Activated B cell treated with CpG ODN at 0.5 μM for 24 hours (primary cell): ENCODE measurements at regions not wholly inside any gene's neighbourhood (a gene's known extent, or its start where the extent isn't known, plus 50 kb on each side); places are given as distances from the start of the nearest gene placed in this dataset.

Source experiments
- ATAC-seq: fragments of 200-7000 bp; cut with Tn5 transposase; one replicate; pipeline ENCODE4 v1.10.0; 2021; ENCODE audit warnings: low read depth, mild to moderate bottlenecking, moderate library complexity
- CTCF ChIA-PET: fragments of 350-600 bp; sonication (Branson Sonifier 250); formaldehyde crosslinking; loops from one replicate; lab custom pipeline; 2021; ENCODE audit warnings: antibody characterized with exemption; lab: Charles Lee
- POLR2A ChIA-PET: fragments of 350-600 bp; sonication (Branson Sonifier 250); formaldehyde crosslinking; loops from one replicate; lab custom pipeline; 2021; ENCODE audit warnings: antibody characterized with exemption; lab: Charles Lee
- DNase-seq: peaks from one replicate; pipeline ENCODE4 v3.0.0; 2022
- H3K27ac Mint-ChIP-seq: one replicate; pipeline ENCODE4 v1.8.0; 2020; ENCODE audit warnings: mixed read lengths
- H3K27me3 Mint-ChIP-seq: one replicate; pipeline ENCODE4 v1.8.0; 2021; ENCODE audit warnings: mixed read lengths
- H3K36me3 Mint-ChIP-seq: one replicate; pipeline ENCODE4 v1.8.0; 2021; ENCODE audit warnings: low read depth, mixed read lengths
- H3K4me1 Mint-ChIP-seq: one replicate; pipeline ENCODE4 v1.8.0; 2021; ENCODE audit warnings: mixed read lengths
- H3K4me3 Mint-ChIP-seq: one replicate; pipeline ENCODE4 v1.8.0; 2020; ENCODE audit warnings: mild to moderate bottlenecking, mixed read lengths
- H3K9me3 Mint-ChIP-seq: one replicate; pipeline ENCODE4 v1.8.0; 2020; ENCODE audit warnings: mixed read lengths
- intact Hi-C: fragments of 100-400 bp; cut with micrococcal nuclease; formaldehyde crosslinking; loops from one replicate; pipeline ENCODE4 v1.15.1; 2024
- TF ChIP-seq, protein P1 (sequence below): fragments of 200-600 bp; IDR thresholded peaks from one replicate; pipeline ENCODE4 v1.8.0; 2022; ENCODE audit warnings: antibody characterized with exemption, mild to moderate bottlenecking

DNA sequence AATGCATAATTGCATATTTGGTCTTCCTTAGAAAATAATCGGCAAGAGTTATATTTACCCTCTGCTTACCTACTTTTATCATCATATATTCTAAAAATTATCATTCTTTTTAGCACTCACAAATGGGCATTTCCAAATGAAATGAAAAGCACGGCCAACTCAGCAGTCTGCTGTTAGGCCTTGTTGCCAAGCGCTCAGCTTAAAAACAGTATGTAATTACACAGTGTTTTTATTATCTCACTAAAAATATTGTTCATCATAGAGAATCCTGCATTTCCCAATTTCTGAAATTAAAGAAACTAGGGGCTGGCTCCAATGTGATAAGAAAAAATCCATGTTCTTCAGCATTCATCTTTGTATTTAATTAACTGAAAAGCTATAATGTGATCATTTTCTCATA is 391.7 kb upstream of the ADARB2 start:
- ChIA-PET CTCF (interaction anchor here (0.6 kb wide), 1 partner anchor 1245 kb away, joined by 3 read pairs; no protein-coding TSS in a partner anchor), POLR2A (no interaction called here)
- Mint-ChIP-seq H3K27ac (no peak overlapping the region), H3K27me3 (no peaks in the 10 kb centered on the region), H3K4me1 (no peaks in the 10 kb centered on the region), H3K4me3 (no peak overlapping the region), H3K9me3 (no peaks in the 10 kb centered on the region), H3K36me3 (no peaks in the 10 kb centered on the region)
- intact Hi-C loops: no loop called here
- DNase-seq (no peak), ATAC-seq (no peak)
- TF ChIP-seq, protein P1, sequence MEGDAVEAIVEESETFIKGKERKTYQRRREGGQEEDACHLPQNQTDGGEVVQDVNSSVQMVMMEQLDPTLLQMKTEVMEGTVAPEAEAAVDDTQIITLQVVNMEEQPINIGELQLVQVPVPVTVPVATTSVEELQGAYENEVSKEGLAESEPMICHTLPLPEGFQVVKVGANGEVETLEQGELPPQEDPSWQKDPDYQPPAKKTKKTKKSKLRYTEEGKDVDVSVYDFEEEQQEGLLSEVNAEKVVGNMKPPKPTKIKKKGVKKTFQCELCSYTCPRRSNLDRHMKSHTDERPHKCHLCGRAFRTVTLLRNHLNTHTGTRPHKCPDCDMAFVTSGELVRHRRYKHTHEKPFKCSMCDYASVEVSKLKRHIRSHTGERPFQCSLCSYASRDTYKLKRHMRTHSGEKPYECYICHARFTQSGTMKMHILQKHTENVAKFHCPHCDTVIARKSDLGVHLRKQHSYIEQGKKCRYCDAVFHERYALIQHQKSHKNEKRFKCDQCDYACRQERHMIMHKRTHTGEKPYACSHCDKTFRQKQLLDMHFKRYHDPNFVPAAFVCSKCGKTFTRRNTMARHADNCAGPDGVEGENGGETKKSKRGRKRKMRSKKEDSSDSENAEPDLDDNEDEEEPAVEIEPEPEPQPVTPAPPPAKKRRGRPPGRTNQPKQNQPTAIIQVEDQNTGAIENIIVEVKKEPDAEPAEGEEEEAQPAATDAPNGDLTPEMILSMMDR: no peak

DNA sequence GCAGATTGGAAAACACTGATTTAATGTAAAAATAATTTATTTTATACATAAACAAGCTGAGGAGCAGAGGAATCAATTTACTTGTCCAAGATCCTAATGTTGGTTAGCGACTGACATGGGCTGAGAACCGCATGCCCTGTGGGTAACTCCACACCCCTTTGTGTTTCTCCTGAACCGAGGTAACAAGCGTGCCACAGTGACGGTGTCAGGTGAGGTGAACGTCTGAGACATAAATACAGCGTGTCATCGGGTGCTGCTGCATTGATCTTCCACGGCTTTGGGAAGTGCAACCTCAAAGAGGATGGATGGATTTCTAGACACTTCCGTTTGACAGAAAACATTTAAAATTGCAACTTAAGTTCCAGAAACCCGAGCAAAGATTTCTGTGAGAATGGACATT is 386.8 kb upstream of the ADARB2 start:
- Mint-ChIP-seq H3K4me1 (no peaks in the 10 kb centered on the region), H3K9me3 (no peaks in the 10 kb centered on the region), H3K27me3 (no peaks in the 10 kb centered on the region), H3K27ac (no peak overlapping the region), H3K4me3 (no peak overlapping the region), H3K36me3 (no peaks in the 10 kb centered on the region)
- ChIA-PET POLR2A (no interaction called here), CTCF (no interaction called here)
- ATAC-seq: no peak
- TF ChIP-seq, protein P1: no peak
- intact Hi-C loops: no loop called here
- DNase-seq: no peak

DNA sequence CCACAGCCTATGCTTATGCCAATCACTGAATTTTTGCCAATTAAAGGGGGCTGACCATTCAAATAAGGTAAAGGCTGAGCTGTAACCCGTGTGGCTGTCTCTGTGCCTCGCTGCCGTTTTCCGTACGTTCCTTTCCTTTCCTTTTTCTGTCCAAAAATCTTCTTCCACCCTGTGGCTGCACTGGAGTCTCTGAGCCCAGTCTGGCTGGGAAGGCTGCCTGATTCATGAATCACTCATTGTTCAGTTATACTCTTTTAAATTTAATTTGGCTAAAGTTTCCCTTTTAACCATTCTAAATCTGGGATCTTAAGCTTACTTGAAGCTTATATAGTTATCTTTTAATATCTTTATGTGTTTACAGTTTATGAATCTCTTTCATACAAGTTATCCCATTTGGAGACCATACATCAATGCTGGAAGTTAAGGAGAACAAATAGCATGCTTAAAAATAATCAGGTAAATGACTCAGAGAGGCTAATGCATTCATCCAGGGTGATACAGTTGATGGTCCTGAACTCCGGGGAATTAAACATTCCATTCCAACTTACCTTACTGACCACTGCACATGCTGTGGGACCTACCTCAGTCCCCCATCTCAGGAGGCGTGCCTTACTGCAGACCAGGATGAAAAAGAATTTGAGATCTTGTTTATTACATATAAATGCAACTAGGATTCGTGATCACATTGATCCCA is 385.3 kb upstream of the ADARB2 start:
- Mint-ChIP-seq H3K9me3 (no peaks in the 10 kb centered on the region), H3K4me3 (no peak overlapping the region), H3K27me3 (no peaks in the 10 kb centered on the region), H3K36me3 (no peaks in the 10 kb centered on the region), H3K4me1 (no peaks in the 10 kb centered on the region), H3K27ac (no peak overlapping the region)
- TF ChIP-seq, protein P1: no peak
- ATAC-seq: no peak
- ChIA-PET POLR2A (no interaction called here), CTCF (no interaction called here)
- DNase-seq: no peak
- intact Hi-C loops: no loop called here

DNA sequence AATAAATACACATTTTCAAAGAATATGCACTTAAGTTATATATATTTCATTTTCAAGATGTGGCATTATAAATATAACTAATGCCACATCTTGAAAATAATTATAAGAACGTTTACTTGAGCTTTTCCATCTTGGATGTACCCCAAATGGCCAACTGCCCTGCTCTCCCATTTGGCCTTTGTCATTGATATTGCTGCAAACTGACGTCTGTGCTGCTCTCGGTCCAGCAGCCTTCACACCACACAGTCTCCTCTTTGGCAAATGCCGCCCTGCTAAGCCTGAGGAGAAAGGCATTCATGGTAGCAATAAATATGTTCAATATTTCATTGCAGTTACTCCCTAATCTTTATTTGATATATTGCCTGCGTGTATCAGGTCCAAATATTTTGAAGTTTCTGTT is 384.6 kb upstream of the ADARB2 start:
- Mint-ChIP-seq H3K36me3 (no peaks in the 10 kb centered on the region), H3K4me1 (no peaks in the 10 kb centered on the region), H3K27ac (no peak overlapping the region), H3K27me3 (no peaks in the 10 kb centered on the region), H3K4me3 (no peak overlapping the region), H3K9me3 (no peaks in the 10 kb centered on the region)
- intact Hi-C loops: no loop called here
- ChIA-PET POLR2A (no interaction called here), CTCF (no interaction called here)
- ATAC-seq (no peak), DNase-seq (no peak)
- TF ChIP-seq, protein P1: no peak

DNA sequence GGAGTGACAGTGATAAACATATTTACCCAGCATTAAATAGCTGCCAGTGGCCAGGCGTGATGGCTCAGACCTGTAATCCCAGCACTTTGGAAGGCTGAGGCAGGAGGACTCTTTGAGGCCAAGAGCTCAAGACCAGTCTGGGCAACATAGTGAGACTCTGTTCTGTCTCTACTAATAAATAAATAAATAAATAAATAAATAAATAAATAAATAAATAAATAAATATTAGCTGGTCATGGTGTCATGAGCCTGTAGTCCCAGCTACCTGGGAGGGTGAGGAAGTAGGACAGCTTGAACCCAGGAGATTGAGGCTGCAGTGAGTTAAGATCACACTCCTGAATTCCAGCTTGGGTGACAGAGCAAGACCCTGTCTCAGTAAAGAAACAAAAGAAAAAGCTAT is 384.0 kb upstream of the ADARB2 start:
- Mint-ChIP-seq H3K4me1 (no peaks in the 10 kb centered on the region), H3K36me3 (no peaks in the 10 kb centered on the region), H3K27me3 (no peaks in the 10 kb centered on the region), H3K27ac (no peak overlapping the region), H3K9me3 (no peaks in the 10 kb centered on the region), H3K4me3 (no peak overlapping the region)
- ChIA-PET POLR2A (no interaction called here), CTCF (no interaction called here)
- intact Hi-C loops: no loop called here
- TF ChIP-seq, protein P1: no peak
- DNase-seq: no peak
- ATAC-seq: no peak
